Endothelial cell of umbilical vein (primary cell): ENCODE measurements at regions not wholly inside any gene's neighbourhood (a gene's known extent, or its start where the extent isn't known, plus 50 kb on each side); places are given as distances from the start of the nearest gene placed in this dataset.

Source experiments
- BruUV-seq: library from RNA; stranded (reverse); fragments of 400-500 nt; replicated peaks from 2 replicates; lab custom pipeline; 2021; lab: Mats Ljungman, UMichigan
- CTCF ChIA-PET: fragments of 300-600, 350-600 bp; sonication (Branson Sonifier 250); formaldehyde crosslinking; loops from one replicate; lab custom pipeline; 2021; ENCODE audit warnings: antibody characterized with exemption, inconsistent platforms; lab: Charles Lee
- POLR2A ChIA-PET: fragments of 300-600, 350-600 bp; sonication (Branson Sonifier 250); formaldehyde crosslinking; loops from one replicate; lab custom pipeline; 2021; ENCODE audit warnings: antibody characterized with exemption, inconsistent platforms; lab: Charles Lee
- DNase-seq: peaks from one replicate; pipeline ENCODE4 v3.0.0-alpha.2; 2011; ENCODE audit warnings: low read depth, low spot score
- FAIRE-seq: peaks from 2 replicates; lab custom pipeline; 2011; peaks lifted over from hg19 to GRCh38; lab: Jason Lieb, UNC
- H2AFZ ChIP-seq: 2 replicates; pipeline ENCODE4 v1.6.0; 2012; ENCODE audit warnings: low read depth, low read length, control low read depth, inconsistent platforms
- H3K27ac ChIP-seq: 2 replicates; pipeline ENCODE4 v1.5.1; 2011; ENCODE audit warnings: low read depth, mild to moderate bottlenecking, control low read depth, low read length, moderate library complexity; ENCODE audit not compliant: insufficient read depth
- H3K27me3 ChIP-seq, 2 experiments: 2 replicates each; pipeline versions ENCODE4 v1.6.0 to v1.6.1; 2011; ENCODE audit warnings: low read length in 2 of 2, mixed read lengths in 1 of 2; ENCODE audit not compliant: control insufficient read depth in 2 of 2, insufficient read depth in 2 of 2
- H3K36me3 ChIP-seq, 2 experiments: 2 replicates in 1 of 2; 3 replicates in 1 of 2; pipeline ENCODE4 v1.5.1; 2011; ENCODE audit warnings: low read length in 2 of 2, mild to moderate bottlenecking in 1 of 2, moderate library complexity in 1 of 2; ENCODE audit not compliant: control insufficient read depth in 2 of 2, insufficient read depth in 2 of 2; ENCODE audit errors: extremely low read depth in 1 of 2
- H3K4me1 ChIP-seq: 3 replicates; pipeline ENCODE4 v1.5.1; 2011; ENCODE audit warnings: mild to moderate bottlenecking, low read length; ENCODE audit not compliant: control insufficient read depth, insufficient read depth; ENCODE audit errors: extremely low read depth
- H3K4me2 ChIP-seq: 2 replicates; pipeline ENCODE4 v1.6.1; 2011; ENCODE audit warnings: low read length, control low read depth, mixed read lengths; ENCODE audit not compliant: insufficient read depth
- H3K4me3 ChIP-seq, 3 experiments: fragments of 200-600 bp in 1 of 3; sonication (generic), shearing (Covaris generic) in 1 of 3; replicated peaks in 1 of 3; 2 replicates each; pipeline ENCODE4 v1.5.1; 2011 to 2016; ENCODE audit warnings: control low read depth in 3 of 3, low read length in 3 of 3, mild to moderate bottlenecking in 2 of 3, inconsistent platforms in 1 of 3, low read depth in 1 of 3, moderate library complexity in 1 of 3; ENCODE audit not compliant: insufficient read depth in 1 of 3
- H3K79me2 ChIP-seq: 2 replicates; pipeline ENCODE4 v1.6.0; 2012; ENCODE audit warnings: low read length, inconsistent platforms; ENCODE audit not compliant: control insufficient read depth, insufficient read depth
- H3K9ac ChIP-seq: replicated peaks from 2 replicates; pipeline ENCODE3; 2011; ENCODE audit warnings: low read length, control low read depth; ENCODE audit not compliant: insufficient read depth; ENCODE audit errors: extremely low read depth
- H3K9me1 ChIP-seq: replicated peaks from 3 replicates; pipeline ENCODE4 v1.6.0; 2011; ENCODE audit warnings: mild to moderate bottlenecking, low read length; ENCODE audit not compliant: control insufficient read depth, insufficient read depth; ENCODE audit errors: extremely low read depth
- H3K9me3 ChIP-seq: replicated peaks from 2 replicates; pipeline ENCODE4 v1.5.1; 2012; ENCODE audit warnings: low read length, inconsistent platforms; ENCODE audit not compliant: control insufficient read depth, insufficient read depth
- H4K20me1 ChIP-seq: replicated peaks from 2 replicates; pipeline ENCODE3; 2011; ENCODE audit warnings: mild to moderate bottlenecking, low read length; ENCODE audit not compliant: control insufficient read depth, insufficient read depth; ENCODE audit errors: extremely low read depth
- CTCF ChIP-seq, 2 donors: IDR thresholded peaks; 1 replicate in 1 of 2; 2 replicates in 1 of 2; pipeline ENCODE4 v1.5.1; 2011; ENCODE audit warnings: low read length in 2 of 2, mild to moderate bottlenecking in 2 of 2, moderate library complexity in 2 of 2, control low read depth in 1 of 2, inconsistent platforms in 1 of 2, low read depth in 1 of 2; ENCODE audit not compliant: insufficient read depth in 1 of 2; ENCODE audit errors: extremely low read depth in 1 of 2
- EZH2 ChIP-seq: IDR thresholded peaks from 2 replicates; pipeline ENCODE4 v1.6.1; 2012; ENCODE audit warnings: borderline replicate concordance, low read depth, mild to moderate bottlenecking, moderate library complexity, low read length, inconsistent platforms; ENCODE audit not compliant: severe bottlenecking
- FOS ChIP-seq: IDR thresholded peaks from 2 replicates; pipeline ENCODE4 v1.6.1; 2011; ENCODE audit warnings: mild to moderate bottlenecking, low read length, moderate library complexity, borderline replicate concordance; ENCODE audit not compliant: insufficient read depth
- GATA2 ChIP-seq: IDR thresholded peaks from 2 replicates; pipeline ENCODE4 v1.7.0; 2011; ENCODE audit warnings: low read depth, mild to moderate bottlenecking, moderate library complexity, mixed read lengths, low read length; ENCODE audit not compliant: insufficient read length, insufficient read depth
- JUN ChIP-seq: IDR thresholded peaks from 2 replicates; pipeline ENCODE4 v1.6.1; 2011; ENCODE audit warnings: borderline replicate concordance, low read depth; ENCODE audit not compliant: insufficient read length, insufficient read depth
- MYC ChIP-seq: IDR thresholded peaks from one replicate; pipeline ENCODE4 v1.6.1; 2011; ENCODE audit warnings: mild to moderate bottlenecking, low read depth, low read length
- POLR2A ChIP-seq: IDR thresholded peaks from 2 replicates; pipeline ENCODE4 v1.6.1; 2012; ENCODE audit warnings: low read depth, mild to moderate bottlenecking, control low read depth, low read length
- POLR2AphosphoS5 ChIP-seq: IDR thresholded peaks from 2 replicates; pipeline ENCODE4 v1.6.1; 2012; ENCODE audit warnings: low read depth, mild to moderate bottlenecking, control low read depth, low read length, moderate library complexity; ENCODE audit not compliant: insufficient read depth
- dilution Hi-C: fragments of 300-500 bp; cut with MboI; formaldehyde crosslinking; loops from one replicate; pipeline ENCODE4 v1.15.0; 2019; ENCODE audit warnings: low sequenced_read_pairs; ENCODE audit not compliant: extremely low pct_ligation_motif_present
- intact Hi-C: fragments of 100-400 bp; cut with micrococcal nuclease; formaldehyde crosslinking; loops from one replicate; pipeline ENCODE4 v1.10.0; 2022
- TF ChIP-seq, protein P1 (sequence below): IDR thresholded peaks from 2 replicates; pipeline ENCODE4 v1.6.1; 2011; ENCODE audit not compliant: insufficient read depth, insufficient read length

GRCh38 chr16:18037051-18037450, 299.5 kb downstream of the NPIPA8 start:
- dilution Hi-C loops (no loop called here), intact Hi-C loops (no loop called here)
- Histone ChIP-seq H3K9ac (no peak overlapping the region), H3K27me3 (no peaks in the 10 kb centered on the region), H3K9me1 (no peaks in the 10 kb centered on the region), H3K4me3 (no peak overlapping the region), H3K4me1 (no peaks in the 10 kb centered on the region), H3K36me3 (no peaks in the 10 kb centered on the region), H3K79me2 (no peaks in the 10 kb centered on the region), H3K9me3 (peaks cover 1% of the 10 kb centered on the region), H4K20me1 (no peaks in the 10 kb centered on the region), H3K4me2 (no peak overlapping the region), H2AFZ (no peak overlapping the region), H3K27ac (no peak overlapping the region)
- TF ChIP-seq GATA2 (no peak), CTCF (IDR thresholded peaks at IDR 0.05; ENCODE audit: extremely low read depth in 1 of 2, insufficient read depth in 1 of 2, low read depth in 1 of 2, low read length in 2 of 2) (no peak), POLR2AphosphoS5 (no peak), JUN (no peak), FOS (no peak), EZH2 (no peak), MYC (no peak), POLR2A (no peak)
- TF ChIP-seq, protein P1, sequence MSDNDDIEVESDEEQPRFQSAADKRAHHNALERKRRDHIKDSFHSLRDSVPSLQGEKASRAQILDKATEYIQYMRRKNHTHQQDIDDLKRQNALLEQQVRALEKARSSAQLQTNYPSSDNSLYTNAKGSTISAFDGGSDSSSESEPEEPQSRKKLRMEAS: no peak
- ChIA-PET POLR2A (no interaction called here), CTCF (no interaction called here)
- BruUV-seq: no TSS peak
- DNase-seq (no peak), FAIRE-seq (no peak)
